Astrocyte of the cerebellum (primary cell): ENCODE measurements at regions not wholly inside any gene's neighbourhood (a gene's known extent, or its start where the extent isn't known, plus 50 kb on each side); places are given as distances from the start of the nearest gene placed in this dataset.

Experiments
- DNase-seq: peaks from one replicate; pipeline ENCODE4 v3.0.0-alpha.2; 2011; ENCODE audit warnings: low read depth
- H3K4me3 ChIP-seq: 2 replicates; pipeline ENCODE4 v1.5.1; 2011; ENCODE audit warnings: mild to moderate bottlenecking, low read depth, low read length, moderate library complexity
- in situ Hi-C: cut with HindIII; loops from 2 replicates; pipeline ENCODE4 v1.10.0; 2017; ENCODE audit warnings: low sequenced_read_pairs
- TF ChIP-seq, protein P1 (sequence below): IDR thresholded peaks from 2 replicates; pipeline ENCODE4 v1.5.1; 2012; ENCODE audit warnings: low read length, low read depth, moderate library complexity, mild to moderate bottlenecking; ENCODE audit errors: missing control alignments

- H3K4me3 ChIP-seq = no peak overlapping the region
- DNase-seq = no peak
- in situ Hi-C loops = no loop called here
- TF ChIP-seq, protein P1, sequence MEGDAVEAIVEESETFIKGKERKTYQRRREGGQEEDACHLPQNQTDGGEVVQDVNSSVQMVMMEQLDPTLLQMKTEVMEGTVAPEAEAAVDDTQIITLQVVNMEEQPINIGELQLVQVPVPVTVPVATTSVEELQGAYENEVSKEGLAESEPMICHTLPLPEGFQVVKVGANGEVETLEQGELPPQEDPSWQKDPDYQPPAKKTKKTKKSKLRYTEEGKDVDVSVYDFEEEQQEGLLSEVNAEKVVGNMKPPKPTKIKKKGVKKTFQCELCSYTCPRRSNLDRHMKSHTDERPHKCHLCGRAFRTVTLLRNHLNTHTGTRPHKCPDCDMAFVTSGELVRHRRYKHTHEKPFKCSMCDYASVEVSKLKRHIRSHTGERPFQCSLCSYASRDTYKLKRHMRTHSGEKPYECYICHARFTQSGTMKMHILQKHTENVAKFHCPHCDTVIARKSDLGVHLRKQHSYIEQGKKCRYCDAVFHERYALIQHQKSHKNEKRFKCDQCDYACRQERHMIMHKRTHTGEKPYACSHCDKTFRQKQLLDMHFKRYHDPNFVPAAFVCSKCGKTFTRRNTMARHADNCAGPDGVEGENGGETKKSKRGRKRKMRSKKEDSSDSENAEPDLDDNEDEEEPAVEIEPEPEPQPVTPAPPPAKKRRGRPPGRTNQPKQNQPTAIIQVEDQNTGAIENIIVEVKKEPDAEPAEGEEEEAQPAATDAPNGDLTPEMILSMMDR = no peak
Measured at GRCh38 chr4:188573104-188573503, 433.9 kb downstream of the TRIML1 start.

- in situ Hi-C loops = no loop called here
- TF ChIP-seq, protein P1 = no peak
- DNase-seq = no peak
- H3K4me3 ChIP-seq = no peak overlapping the region
Measured at GRCh38 chr4:188578657-188579056, 439.4 kb downstream of the TRIML1 start.

GRCh38 chr4:188596021-188596420 is 456.8 kb downstream of the TRIML1 start:
- in situ Hi-C loops = no loop called here
- H3K4me3 ChIP-seq = no peak overlapping the region
- TF ChIP-seq, protein P1 = no peak
- DNase-seq = no peak

DNA sequence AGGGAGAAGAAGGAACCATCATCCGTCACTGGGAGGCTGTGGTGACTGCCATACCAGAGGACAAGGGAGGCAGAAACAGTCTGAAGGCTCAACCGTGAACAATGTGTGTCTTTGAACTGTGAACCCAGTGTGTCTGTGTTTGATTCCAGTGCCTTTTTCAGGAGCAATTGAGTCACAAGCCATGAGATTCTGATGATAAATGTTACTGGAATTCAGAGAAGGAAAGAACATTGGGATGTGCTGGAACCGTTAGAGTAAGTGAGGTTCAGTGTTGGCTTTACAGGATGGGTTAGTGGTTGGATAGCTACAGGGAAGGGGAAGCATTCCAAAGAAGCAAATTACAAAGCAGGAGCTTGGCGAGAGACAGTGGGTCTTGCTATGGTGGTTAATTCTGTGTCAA is 464.4 kb downstream of the TRIML1 start:
- H3K4me3 ChIP-seq = no peak overlapping the region
- TF ChIP-seq, protein P1 = no peak
- in situ Hi-C loops = no loop called here
- DNase-seq = no peak

DNA sequence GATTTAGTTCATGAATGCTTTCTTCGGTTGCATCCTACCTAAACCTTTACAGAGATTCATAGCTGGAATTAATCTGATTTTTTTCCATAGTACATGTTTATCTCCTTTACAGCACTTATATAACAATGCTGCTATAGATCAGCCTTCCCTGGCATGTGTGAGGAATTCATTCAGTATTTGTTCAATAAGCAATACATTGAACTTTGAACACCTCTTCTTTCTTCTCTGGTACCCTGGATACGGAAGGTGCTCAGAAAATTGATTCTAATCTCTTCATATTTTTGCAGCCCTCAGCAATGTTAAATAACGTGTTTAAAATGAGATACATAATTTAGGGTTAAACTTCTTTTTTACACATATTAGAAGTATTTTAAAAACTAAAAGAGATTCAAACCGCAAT is 467.4 kb downstream of the TRIML1 start:
- TF ChIP-seq, protein P1 = no peak
- in situ Hi-C loops = no loop called here
- DNase-seq = no peak
- no peak overlapping the region for H3K4me3 ChIP-seq

GRCh38 chr4:188611143-188611542 is 471.9 kb downstream of the TRIML1 start:
- TF ChIP-seq, protein P1 = no peak
- in situ Hi-C loops = no loop called here
- no peak for DNase-seq

DNA sequence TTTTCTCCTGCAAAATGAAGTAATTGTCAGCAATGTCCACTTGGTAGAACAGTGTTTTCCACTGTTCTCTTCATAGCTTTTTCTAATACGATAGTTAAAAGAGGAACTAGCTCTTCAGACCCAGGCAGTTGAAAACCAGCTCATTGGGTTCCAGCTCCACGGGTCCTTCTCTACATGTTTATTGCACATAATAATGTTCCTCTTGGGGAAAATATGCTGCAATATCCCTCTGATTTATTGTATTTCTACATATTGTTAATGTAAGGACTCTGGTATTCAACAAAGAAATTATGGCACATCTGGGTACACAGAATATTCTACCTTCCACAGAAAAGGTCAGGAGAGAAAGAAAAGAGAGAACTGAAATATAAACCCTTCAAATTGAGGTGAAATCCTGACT is 473.4 kb downstream of the TRIML1 start:
- in situ Hi-C loops = no loop called here
- no peak for DNase-seq
- H3K4me3 ChIP-seq = no peak overlapping the region
- TF ChIP-seq, protein P1 = no peak

More at GRCh38 chr4:188611143-188611542, 471.9 kb downstream of the TRIML1 start:
- H3K4me3 ChIP-seq = no peak overlapping the region
